Smooth muscle cell (in vitro differentiated cells): ENCODE measurements at regions not wholly inside any gene's neighbourhood (a gene's known extent, or its start where the extent isn't known, plus 50 kb on each side); places are given as distances from the start of the nearest gene placed in this dataset.
A peak's percentile ranks its signal among the peaks of the same experiment; 100 is the strongest.

ENCODE experiments used
- DNase-seq: peaks from one replicate; lab custom pipeline; 2025; ENCODE audit not compliant: unreplicated experiment; lab: John Stamatoyannopoulos, UW
- H2AFZ ChIP-seq: fragments of 200-600 bp; sonication (generic); 2 replicates; pipeline ENCODE4 v1.6.0; 2016; ENCODE audit warnings: antibody characterized with exemption, low read depth, mild to moderate bottlenecking
- H3F3A ChIP-seq: fragments of 200-600 bp; sonication (generic); 2 replicates; pipeline ENCODE4 v1.6.0; 2017; ENCODE audit warnings: antibody characterized with exemption, low read depth
- H3K27ac ChIP-seq: fragments of 200-600 bp; sonication (generic); 2 replicates; pipeline ENCODE4 v1.5.1; 2016; ENCODE audit warnings: low read depth, mild to moderate bottlenecking
- H3K27me3 ChIP-seq: fragments of 200-600 bp; sonication (generic); 2 replicates; pipeline ENCODE4 v1.6.1; 2016; ENCODE audit warnings: low read depth, mild to moderate bottlenecking
- H3K36me3 ChIP-seq: fragments of 200-600 bp; sonication (generic); 2 replicates; pipeline ENCODE4 v1.5.1; 2016; ENCODE audit warnings: low read depth
- H3K4me1 ChIP-seq: fragments of 200-600 bp; sonication (generic); 2 replicates; pipeline ENCODE4 v1.5.1; 2016; ENCODE audit warnings: low read depth
- H3K4me2 ChIP-seq: fragments of 200-600 bp; sonication (generic); 2 replicates; pipeline ENCODE4 v1.6.0; 2016; ENCODE audit warnings: mild to moderate bottlenecking
- H3K4me3 ChIP-seq: fragments of 200-600 bp; sonication (generic); 2 replicates; pipeline ENCODE4 v1.5.1; 2016; ENCODE audit warnings: mild to moderate bottlenecking
- H3K79me2 ChIP-seq: fragments of 200-600 bp; sonication (generic); 2 replicates; pipeline ENCODE4 v1.6.0; 2016; ENCODE audit warnings: low read depth, mild to moderate bottlenecking
- H3K9ac ChIP-seq: fragments of 200-600 bp; sonication (generic); 2 replicates; pipeline ENCODE4 v1.6.0; 2016; ENCODE audit warnings: low read depth
- H3K9me3 ChIP-seq: fragments of 200-600 bp; sonication (generic); replicated peaks from 2 replicates; pipeline ENCODE4 v1.5.1; 2016; ENCODE audit warnings: low read depth
- H4K20me1 ChIP-seq: fragments of 200-600 bp; sonication (generic); 2 replicates; pipeline ENCODE4 v1.6.0; 2016; ENCODE audit warnings: low read depth
- CTCF ChIP-seq: fragments of 200-600 bp; sonication (generic); IDR thresholded peaks from 2 replicates; pipeline ENCODE4 v1.5.1; 2017; ENCODE audit warnings: borderline replicate concordance, mild to moderate bottlenecking, antibody characterized with exemption; ENCODE audit not compliant: insufficient read depth, poor library complexity, severe bottlenecking
- WGBS: methylation state at CpG from one replicate; pipeline ENCODE4 v1.1.7; 2016; ENCODE audit warnings: low lambda C conversion rate; 5-methylcytosine and 5-hydroxymethylcytosine counted together

GRCh38 chr5:88558366-88558765 is 289.7 kb upstream of the TMEM161B start:
- TF ChIP-seq CTCF: no peak
- no peak for DNase-seq
- H3K27ac ChIP-seq: no peak overlapping the region
- H3K36me3 ChIP-seq: no peaks in the 10 kb centered on the region
- H3K9ac ChIP-seq: no peak overlapping the region
- no peaks in the 10 kb centered on the region for H3K27me3 ChIP-seq
- no peak overlapping the region for H3K4me3 ChIP-seq
- H3K9me3 ChIP-seq: no peaks in the 10 kb centered on the region
- H3K79me2 ChIP-seq: no peaks in the 10 kb centered on the region
- H3K4me2 ChIP-seq: no peak overlapping the region
- H4K20me1 ChIP-seq: no peaks in the 10 kb centered on the region
- WGBS: 97% methylated on average over 5 of the region's 5 CpGs
- H3K4me1 ChIP-seq: peaks cover 14% of the 10 kb centered on the region
- H2AFZ ChIP-seq: no peak overlapping the region
- no peaks in the 10 kb centered on the region for H3F3A ChIP-seq

- Histone ChIP-seq H3K36me3 (no peaks in the 10 kb centered on the region), H3F3A (no peaks in the 10 kb centered on the region), H2AFZ (no peak overlapping the region), H4K20me1 (no peaks in the 10 kb centered on the region), H3K27ac (no peak overlapping the region), H3K4me3 (no peak overlapping the region), H3K27me3 (no peaks in the 10 kb centered on the region), H3K4me2 (no peak overlapping the region), H3K9me3 (no peaks in the 10 kb centered on the region), H3K79me2 (no peaks in the 10 kb centered on the region), H3K9ac (no peak overlapping the region), H3K4me1 (peaks cover 15% of the 10 kb centered on the region)
- TF ChIP-seq CTCF: no peak
- no peak for DNase-seq
- WGBS: 85% methylated on average over 3 of the region's 3 CpGs
These were observed 289.2 kb upstream of the TMEM161B start for GRCh38 chr5:88557881-88558280.

DNA sequence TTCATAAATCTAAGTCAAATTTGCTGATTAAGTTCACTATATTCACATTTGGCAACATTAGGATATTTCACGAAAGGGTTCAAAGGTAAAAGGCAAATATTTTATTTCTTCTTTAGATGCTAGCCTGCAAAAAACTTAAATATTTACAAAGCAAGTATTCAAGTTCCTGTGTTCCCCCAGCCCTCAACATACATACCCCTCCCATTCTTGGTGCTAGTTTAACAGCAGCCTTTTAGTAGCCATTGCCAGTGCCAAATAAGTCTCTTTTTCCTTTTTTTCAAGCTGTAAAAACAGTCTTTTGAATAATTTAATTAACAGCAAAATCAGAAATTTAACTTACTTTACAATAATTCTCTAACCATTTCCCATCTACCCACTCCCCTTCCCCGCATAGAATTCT is 288.5 kb upstream of the TMEM161B start:
- WGBS: 95% methylated on average over 2 of the region's 2 CpGs
- H3K4me2 ChIP-seq: no peak overlapping the region
- no peak overlapping the region for H2AFZ ChIP-seq
- H4K20me1 ChIP-seq: no peaks in the 10 kb centered on the region
- no peaks in the 10 kb centered on the region for H3F3A ChIP-seq
- H3K27ac ChIP-seq: no peak overlapping the region
- no peaks in the 10 kb centered on the region for H3K27me3 ChIP-seq
- no peak for DNase-seq
- no peak overlapping the region for H3K9ac ChIP-seq
- no peaks in the 10 kb centered on the region for H3K36me3 ChIP-seq
- no peak for TF ChIP-seq CTCF
- no peaks in the 10 kb centered on the region for H3K79me2 ChIP-seq
- no peaks in the 10 kb centered on the region for H3K9me3 ChIP-seq
- no peak overlapping the region for H3K4me3 ChIP-seq
- H3K4me1 ChIP-seq: peaks cover 22% of the 10 kb centered on the region

GRCh38 chr5:88556406-88556805 is 287.8 kb upstream of the TMEM161B start:
- Histone ChIP-seq H4K20me1 (no peaks in the 10 kb centered on the region), H2AFZ (peak overlapping the region; percentile 50), H3K4me1 (peaks cover 27% of the 10 kb centered on the region), H3K9ac (no peak overlapping the region), H3K36me3 (no peaks in the 10 kb centered on the region), H3F3A (no peaks in the 10 kb centered on the region), H3K4me2 (peak overlapping the region; percentile 49), H3K27ac (no peak overlapping the region), H3K79me2 (no peaks in the 10 kb centered on the region), H3K27me3 (no peaks in the 10 kb centered on the region), H3K9me3 (no peaks in the 10 kb centered on the region), H3K4me3 (no peak overlapping the region)
- TF ChIP-seq CTCF: no peak
- WGBS: 49% methylated on average over 4 of the region's 4 CpGs
- DNase-seq: no peak
